Peyer's patch (tissue), 4 donors: ENCODE measurements at regions not wholly inside any gene's neighbourhood (a gene's known extent, or its start where the extent isn't known, plus 50 kb on each side); places are given as distances from the start of the nearest gene placed in this dataset.

Source experiments
- DNase-seq, 3 donors: peaks; one replicate each; pipeline ENCODE4 v3.0.0-alpha.2; 2017 to 2019
- H3K27ac ChIP-seq, 4 donors: fragments of 200-600 bp; sonication (generic); one replicate each; pipeline ENCODE4 v1.5.1; 2016 to 2019
- H3K27me3 ChIP-seq, 2 donors: fragments of 200-600 bp; sonication (generic); one replicate each; pipeline ENCODE4 v1.5.1; 2019
- H3K36me3 ChIP-seq, 3 donors: fragments of 200-600 bp; sonication (generic); one replicate each; pipeline ENCODE4 v1.5.1; 2016 to 2019
- H3K4me1 ChIP-seq, 4 donors: fragments of 200-600 bp; sonication (generic); one replicate each; pipeline ENCODE4 v1.5.1; 2016 to 2019
- H3K4me3 ChIP-seq, 4 donors: fragments of 200-600 bp; sonication (generic); 1 replicate in 3 of 4; 2 replicates in 1 of 4; pipeline ENCODE4 v1.5.1; 2016 to 2019; ENCODE audit warnings: mild to moderate bottlenecking in 1 of 4
- H3K9me3 ChIP-seq, 4 donors: fragments of 200-600 bp; sonication (generic); one replicate each; pipeline ENCODE4 v1.5.1; 2016 to 2019; ENCODE audit warnings: mild to moderate bottlenecking in 1 of 4
- CTCF ChIP-seq, 6 experiments: fragments of 450-650 bp in 4 of 6; fragments of 200-600 bp in 2 of 6; sonication (generic) in 1 of 6; IDR thresholded peaks; one replicate each; pipeline ENCODE4 v1.5.1; 2017 to 2019; ENCODE audit warnings: antibody characterized with exemption in 6 of 6, mild to moderate bottlenecking in 3 of 6, moderate library complexity in 1 of 6
- POLR2A ChIP-seq, 2 donors: fragments of 450-650 bp; IDR thresholded peaks; one replicate each; pipeline ENCODE4 v1.5.1; 2017; ENCODE audit warnings: antibody characterized with exemption in 2 of 2, mild to moderate bottlenecking in 2 of 2, moderate library complexity in 2 of 2

GRCh38 chr5:87051502-87052113 is 216.1 kb upstream of the RASA1 start:
- no peak for DNase-seq
- Histone ChIP-seq H3K4me3 (no peak overlapping the region), H3K27me3 (no peaks in the 10 kb centered on the region), H3K4me1 (no peaks in the 10 kb centered on the region), H3K27ac (no peak overlapping the region), H3K9me3 (no peaks in the 10 kb centered on the region), H3K36me3 (no peaks in the 10 kb centered on the region)
- TF ChIP-seq CTCF (IDR thresholded peaks at IDR 0.05) (no peak), POLR2A (IDR thresholded peaks at IDR 0.05) (no peak)

DNA sequence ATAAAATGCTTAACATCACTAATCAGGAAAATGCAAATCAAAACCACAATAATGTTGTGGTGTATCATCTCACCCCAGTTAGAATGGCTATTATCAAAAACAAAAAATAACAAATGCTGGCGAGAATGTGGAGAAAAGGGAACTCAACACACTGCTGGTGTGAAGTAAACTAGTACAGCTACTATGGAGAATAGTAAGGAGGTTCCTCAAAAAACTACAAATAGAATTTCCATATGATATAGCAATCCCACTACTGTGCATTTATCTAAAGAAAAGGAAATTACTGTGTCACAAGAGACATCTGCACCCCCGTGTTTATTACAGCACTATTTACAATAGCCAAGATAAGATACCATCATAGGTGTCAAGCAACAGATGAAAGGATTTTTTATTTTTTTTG is 214.5 kb upstream of the RASA1 start:
- Histone ChIP-seq H3K27ac (no peak overlapping the region), H3K9me3 (no peaks in the 10 kb centered on the region), H3K4me3 (no peak overlapping the region), H3K36me3 (no peaks in the 10 kb centered on the region), H3K4me1 (no peaks in the 10 kb centered on the region), H3K27me3 (no peaks in the 10 kb centered on the region)
- DNase-seq = no peak
- TF ChIP-seq CTCF (IDR thresholded peaks at IDR 0.05) = no peak
- TF ChIP-seq POLR2A (IDR thresholded peaks at IDR 0.05) = no peak

GRCh38 chr5:87054821-87055220 is 212.9 kb upstream of the RASA1 start:
- H3K36me3 ChIP-seq = no peaks in the 10 kb centered on the region
- no peak for DNase-seq
- H3K4me3 ChIP-seq = no peak overlapping the region
- no peaks in the 10 kb centered on the region for H3K27me3 ChIP-seq
- no peaks in the 10 kb centered on the region for H3K4me1 ChIP-seq
- no peak for TF ChIP-seq POLR2A (IDR thresholded peaks at IDR 0.05)
- TF ChIP-seq CTCF (IDR thresholded peaks at IDR 0.05) = no peak
- no peak overlapping the region for H3K27ac ChIP-seq
- H3K9me3 ChIP-seq = no peaks in the 10 kb centered on the region

DNA sequence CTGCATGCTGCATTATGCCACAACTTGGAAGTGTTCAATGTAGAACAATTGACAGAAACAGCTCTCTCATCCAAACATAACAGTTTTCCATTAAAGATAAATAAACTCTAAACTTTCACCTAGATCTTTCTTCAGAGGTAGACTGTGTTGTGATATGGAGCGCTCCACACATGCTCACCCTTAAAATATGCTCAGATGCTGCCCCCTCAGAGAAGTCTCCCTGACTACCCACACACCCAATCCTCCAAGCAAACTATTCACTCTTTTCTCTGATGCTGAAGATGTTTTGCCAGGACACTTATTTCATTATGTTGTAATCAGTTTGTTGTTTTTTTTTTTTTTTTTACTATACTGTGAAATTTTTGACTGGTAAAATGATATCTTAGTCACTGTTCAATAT is 206.6 kb upstream of the RASA1 start:
- H3K36me3 ChIP-seq = no peaks in the 10 kb centered on the region
- no peak overlapping the region for H3K27ac ChIP-seq
- H3K4me1 ChIP-seq = no peaks in the 10 kb centered on the region
- H3K4me3 ChIP-seq = no peak overlapping the region
- H3K9me3 ChIP-seq = no peaks in the 10 kb centered on the region
- TF ChIP-seq POLR2A (IDR thresholded peaks at IDR 0.05) (no peak), CTCF (IDR thresholded peaks at IDR 0.05) (no peak)
- no peak for DNase-seq
- H3K27me3 ChIP-seq = no peaks in the 10 kb centered on the region

DNA sequence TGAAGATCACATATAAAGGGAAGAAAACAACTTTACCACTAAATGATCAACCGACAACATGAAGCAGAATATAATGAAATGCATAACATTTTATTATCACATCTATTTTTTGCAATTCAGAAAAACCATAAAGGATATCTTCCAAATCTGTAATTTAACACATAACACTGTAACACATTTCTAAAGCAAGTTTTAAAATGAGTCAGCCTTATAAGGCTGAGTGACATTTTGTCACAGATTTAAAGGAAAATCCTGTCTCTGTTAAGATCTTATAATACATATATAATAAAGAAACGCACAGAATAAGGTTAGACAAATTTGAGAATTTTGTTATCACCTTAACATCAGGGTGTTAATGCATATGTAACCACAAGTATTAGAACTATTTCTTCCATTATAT is 198.4 kb upstream of the RASA1 start:
- Histone ChIP-seq H3K9me3 (no peaks in the 10 kb centered on the region), H3K4me3 (no peak overlapping the region), H3K27me3 (no peaks in the 10 kb centered on the region), H3K4me1 (no peaks in the 10 kb centered on the region), H3K27ac (no peak overlapping the region), H3K36me3 (no peaks in the 10 kb centered on the region)
- TF ChIP-seq CTCF (IDR thresholded peaks at IDR 0.05) (no peak), POLR2A (IDR thresholded peaks at IDR 0.05) (no peak)
- DNase-seq = no peak
